ENCODE measurements at regions not wholly inside any gene's neighbourhood (a gene's known extent, or its start where the extent isn't known, plus 50 kb on each side); places are given as distances from the start of the nearest gene placed in this dataset.

- DNase-seq, result no peak
Measured at GRCh38 chr20:51335329-51335841, 207.1 kb downstream of the NFATC2 start.

DNA sequence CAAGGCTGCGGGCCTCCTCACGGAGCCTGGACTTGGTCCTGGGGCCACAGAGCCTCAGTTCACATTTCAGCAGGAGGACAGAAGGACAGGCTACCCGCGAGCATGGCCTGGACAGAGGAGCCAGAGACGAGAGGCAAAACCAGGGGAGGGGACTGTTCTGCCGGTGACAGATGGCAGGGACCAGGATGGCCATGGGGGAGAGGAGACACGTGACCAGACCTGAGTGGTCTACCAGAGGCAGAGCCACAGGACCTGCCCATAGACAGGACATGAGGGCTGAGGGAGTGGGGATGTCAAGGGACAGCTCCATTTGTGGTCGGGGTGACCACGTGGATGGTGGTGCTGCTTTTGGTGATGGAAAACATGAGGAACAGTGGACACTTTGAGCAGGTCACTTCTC, 207.9 kb downstream of the NFATC2 start:
- DNase-seq, result no peak

- DNase-seq, result no peak
Measured at GRCh38 chr20:51333971-51334370, 208.5 kb downstream of the NFATC2 start.

- DNase-seq, result no peak
Measured at GRCh38 chr20:51333446-51333845, 209.1 kb downstream of the NFATC2 start.

DNA sequence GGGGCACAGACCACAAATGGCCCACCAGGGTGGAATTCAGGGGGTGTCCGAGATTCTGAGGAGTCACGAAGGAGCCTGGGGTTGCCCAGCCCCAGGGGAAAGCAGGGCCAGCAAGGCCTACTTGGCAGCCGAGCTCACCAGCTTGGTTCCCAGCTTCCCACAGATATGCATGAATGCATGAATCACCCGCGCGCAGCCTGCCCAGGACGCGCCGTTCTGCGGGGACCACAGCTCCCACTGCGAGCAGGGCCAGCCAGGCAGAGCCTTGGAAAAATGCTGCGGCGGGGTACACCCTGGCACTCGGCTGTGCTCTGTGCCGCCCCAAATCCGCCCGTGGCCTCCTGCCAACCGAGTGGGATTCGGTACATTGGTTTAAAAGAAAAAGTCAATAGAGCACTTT, 211.0 kb downstream of the NFATC2 start:
- DNase-seq, result no peak

GRCh38 chr20:51329845-51330244, 212.7 kb downstream of the NFATC2 start:
- DNase-seq, result no peak

GRCh38 chr20:51327251-51327841, 215.2 kb downstream of the NFATC2 start:
- no peak for DNase-seq

DNA sequence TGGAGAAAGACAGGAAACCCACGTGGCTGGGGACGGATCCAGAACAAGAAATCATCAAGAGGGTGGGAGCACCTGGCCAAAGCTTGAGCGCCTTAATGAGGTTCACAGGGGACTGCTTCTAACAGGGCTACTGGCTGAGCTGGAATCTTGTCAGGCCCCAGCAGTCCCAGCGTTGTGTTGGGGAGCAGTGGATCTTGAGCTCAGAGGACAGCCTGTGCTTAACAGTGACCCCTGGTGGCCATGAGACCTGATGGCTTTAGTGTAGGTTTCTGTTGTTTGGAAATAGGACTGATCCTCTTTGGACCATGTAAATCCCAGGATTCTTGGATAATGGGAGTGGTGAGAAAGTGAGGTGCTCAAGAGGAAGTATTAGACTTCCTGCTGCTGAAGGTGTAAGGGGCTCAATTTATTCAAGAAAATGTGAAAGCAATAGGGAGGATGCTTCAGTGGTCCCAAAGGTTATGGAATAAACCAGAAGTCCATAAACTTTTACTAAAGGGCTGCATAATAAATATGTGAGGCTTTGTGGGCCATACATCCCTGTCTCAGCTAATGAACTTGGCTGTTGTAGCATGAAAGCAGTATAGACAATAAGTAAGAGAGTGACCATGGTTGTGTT, 216.2 kb downstream of the NFATC2 start:
- no peak for DNase-seq

GRCh38 chr20:51322164-51322707, 220.3 kb downstream of the NFATC2 start:
- DNase-seq, result no peak

GRCh38 chr20:51321343-51322163, 221.0 kb downstream of the NFATC2 start:
- no peak for DNase-seq

DNA sequence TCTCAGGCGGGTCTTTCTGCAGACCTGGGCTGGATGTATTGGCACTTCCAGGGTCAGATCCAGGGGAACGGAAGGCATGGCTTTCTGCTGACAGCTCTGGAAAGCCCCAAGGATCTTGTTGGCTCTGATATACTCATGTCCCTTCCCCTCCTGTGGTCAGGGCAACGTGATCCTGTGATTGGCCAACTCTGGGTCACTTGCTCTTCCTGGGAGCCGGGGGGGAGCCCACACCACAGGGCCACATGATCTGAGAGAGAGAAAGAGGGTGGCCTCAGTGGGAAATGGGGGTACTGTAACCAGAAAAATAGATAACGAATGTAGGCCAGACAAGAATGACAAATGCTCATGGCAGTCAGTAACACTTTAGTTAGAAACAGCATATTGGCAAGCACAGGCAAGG, 223.0 kb downstream of the NFATC2 start:
- no peak for DNase-seq

DNA sequence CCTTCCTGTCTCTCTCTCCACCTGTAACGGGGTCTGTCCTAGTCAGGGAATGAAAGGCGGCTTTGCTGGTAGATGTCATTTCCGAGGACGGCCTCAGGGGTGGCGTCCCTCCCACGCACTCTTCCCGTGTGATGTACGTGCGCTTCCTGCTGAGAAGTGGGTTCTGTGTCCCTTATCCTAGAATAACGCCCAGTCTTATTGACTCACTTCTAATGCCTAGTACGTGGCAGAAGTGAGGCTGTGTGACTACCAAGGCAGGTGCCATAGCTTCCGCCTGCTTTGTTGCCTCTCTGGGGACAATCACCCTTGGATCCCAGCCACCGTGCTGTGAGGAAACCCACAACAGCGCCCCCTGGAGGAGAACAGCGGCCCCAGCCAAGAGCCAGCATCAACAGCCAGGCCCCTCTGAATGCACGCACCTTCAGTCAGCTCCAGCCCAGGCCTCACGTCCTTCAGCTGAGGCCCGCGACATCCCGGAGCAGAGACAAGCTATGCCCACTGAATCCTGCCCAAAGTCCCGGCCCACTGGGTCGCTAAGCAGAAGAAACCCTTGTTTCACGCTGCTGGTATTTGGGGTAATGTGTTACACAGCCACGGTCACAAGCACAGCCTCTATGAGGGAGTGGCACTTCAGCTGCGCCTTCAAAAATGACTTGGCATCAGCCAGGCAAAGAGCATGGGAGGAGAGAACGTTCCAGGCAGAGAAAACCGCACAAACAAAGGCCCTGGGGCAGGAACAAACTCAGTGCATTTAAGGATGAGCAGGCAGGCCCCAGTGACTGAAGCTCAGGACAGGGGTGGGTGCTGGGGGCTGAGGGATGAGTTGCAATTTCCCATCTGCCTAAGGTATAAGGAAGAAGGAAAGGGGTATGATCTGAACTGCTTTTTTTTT, 224.2 kb downstream of the NFATC2 start:
- DNase-seq, result no peak

DNA sequence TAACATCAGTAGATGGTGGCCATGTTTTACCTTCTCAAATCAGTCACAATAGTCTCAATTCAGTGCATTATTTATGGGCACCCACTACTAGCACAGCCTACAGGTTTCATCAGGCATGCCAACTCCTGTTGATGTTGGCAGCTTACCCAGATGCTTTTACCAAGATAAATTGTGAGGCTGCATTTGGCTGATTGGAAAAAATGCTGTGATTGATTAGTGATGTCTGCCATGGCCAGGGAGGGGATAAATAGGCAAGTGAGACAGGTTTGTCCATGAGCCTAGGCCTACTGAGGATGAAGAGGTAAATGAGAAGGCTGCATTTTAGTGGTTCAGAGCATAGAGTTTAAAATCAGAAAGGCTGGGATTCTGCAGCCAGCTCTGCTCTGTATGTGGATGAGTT, 227.1 kb downstream of the NFATC2 start:
- DNase-seq, result no peak

- DNase-seq, result no peak
Measured at GRCh38 chr20:51313358-51313827, 229.1 kb downstream of the NFATC2 start.

- DNase-seq, result no peak
Measured at GRCh38 chr20:51312480-51312783, 230.1 kb downstream of the NFATC2 start.

- no peak for DNase-seq
Measured at GRCh38 chr20:51311636-51312479, 230.7 kb downstream of the NFATC2 start.

- DNase-seq, result no peak
Measured at GRCh38 chr20:51310216-51310615, 232.3 kb downstream of the NFATC2 start.

DNA sequence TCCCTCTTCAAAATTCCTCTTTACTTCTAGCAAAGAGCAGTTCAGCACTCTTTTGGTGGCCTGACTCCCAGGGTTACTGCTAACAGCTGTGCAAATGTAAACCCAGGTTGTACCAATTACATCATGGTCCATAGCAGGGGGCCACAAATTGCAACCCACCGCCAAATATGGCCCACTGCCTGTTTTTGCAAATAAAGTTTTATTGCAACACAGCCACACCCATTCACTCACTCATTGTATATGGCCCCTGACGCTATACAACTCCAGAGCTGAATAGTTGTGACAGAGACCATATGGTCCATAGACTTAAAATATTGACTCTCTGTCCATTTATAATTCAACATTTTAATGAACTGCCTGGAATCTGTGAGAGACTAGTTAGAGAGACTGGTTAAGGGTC, 233.4 kb downstream of the NFATC2 start:
- DNase-seq, result no peak

DNA sequence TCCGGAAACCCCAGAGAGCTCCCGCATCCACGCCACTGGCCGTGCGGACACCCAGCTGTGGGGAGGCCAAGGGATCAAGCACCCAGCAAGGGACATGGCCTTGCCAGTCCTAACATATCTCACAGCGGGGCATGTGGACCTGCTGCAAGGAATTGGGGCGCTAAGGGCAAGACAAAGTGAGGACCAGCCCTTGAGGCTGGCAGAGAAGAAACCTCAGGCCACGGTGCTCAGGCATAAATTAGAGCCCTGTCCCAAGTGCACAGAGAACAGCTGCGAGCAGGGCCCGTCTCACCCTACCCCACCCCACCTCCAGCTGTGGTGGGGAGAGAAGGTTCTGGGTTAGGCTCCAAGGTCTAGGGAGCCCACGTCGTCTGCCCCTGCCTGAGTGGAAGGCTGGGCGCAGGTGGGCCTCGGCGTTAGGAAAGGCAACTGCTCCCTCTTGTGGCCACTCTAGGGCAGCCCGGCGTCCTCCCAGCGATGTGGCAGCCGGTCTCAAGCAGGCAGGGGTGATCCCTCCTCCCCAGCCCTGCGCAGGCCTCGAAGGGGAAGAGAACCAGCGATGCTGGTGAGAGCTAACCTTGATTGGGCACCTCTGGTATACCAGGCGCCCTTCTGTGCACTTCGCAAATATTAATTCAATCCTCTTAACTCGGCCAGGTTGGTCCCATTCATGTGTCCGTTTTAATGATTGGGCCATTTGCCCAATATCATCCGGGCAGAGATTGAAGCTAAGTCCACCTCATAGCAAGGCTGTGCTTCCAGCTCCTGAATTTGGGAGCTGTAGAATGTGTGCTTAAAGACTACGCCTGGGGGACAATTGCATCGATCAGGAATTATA, 235.8 kb downstream of the NFATC2 start:
- DNase-seq, result peak; percentile 43

GRCh38 chr20:51306081-51306480, 236.4 kb downstream of the NFATC2 start:
- no peak for DNase-seq

Data from NCI-H2029 treated with DMSO at 0.1 percent for 48 hours (cell line).